Smooth muscle cell (in vitro differentiated cells): ENCODE measurements at regions not wholly inside any gene's neighbourhood (a gene's known extent, or its start where the extent isn't known, plus 50 kb on each side); places are given as distances from the start of the nearest gene placed in this dataset.

Experiments
- DNase-seq: peaks from one replicate; lab custom pipeline; 2025; ENCODE audit not compliant: unreplicated experiment; lab: John Stamatoyannopoulos, UW
- H2AFZ ChIP-seq: fragments of 200-600 bp; sonication (generic); 2 replicates; pipeline ENCODE4 v1.6.0; 2016; ENCODE audit warnings: antibody characterized with exemption, low read depth, mild to moderate bottlenecking
- H3F3A ChIP-seq: fragments of 200-600 bp; sonication (generic); 2 replicates; pipeline ENCODE4 v1.6.0; 2017; ENCODE audit warnings: antibody characterized with exemption, low read depth
- H3K27ac ChIP-seq: fragments of 200-600 bp; sonication (generic); 2 replicates; pipeline ENCODE4 v1.5.1; 2016; ENCODE audit warnings: low read depth, mild to moderate bottlenecking
- H3K27me3 ChIP-seq: fragments of 200-600 bp; sonication (generic); 2 replicates; pipeline ENCODE4 v1.6.1; 2016; ENCODE audit warnings: low read depth, mild to moderate bottlenecking
- H3K36me3 ChIP-seq: fragments of 200-600 bp; sonication (generic); 2 replicates; pipeline ENCODE4 v1.5.1; 2016; ENCODE audit warnings: low read depth
- H3K4me1 ChIP-seq: fragments of 200-600 bp; sonication (generic); 2 replicates; pipeline ENCODE4 v1.5.1; 2016; ENCODE audit warnings: low read depth
- H3K4me2 ChIP-seq: fragments of 200-600 bp; sonication (generic); 2 replicates; pipeline ENCODE4 v1.6.0; 2016; ENCODE audit warnings: mild to moderate bottlenecking
- H3K4me3 ChIP-seq: fragments of 200-600 bp; sonication (generic); 2 replicates; pipeline ENCODE4 v1.5.1; 2016; ENCODE audit warnings: mild to moderate bottlenecking
- H3K79me2 ChIP-seq: fragments of 200-600 bp; sonication (generic); 2 replicates; pipeline ENCODE4 v1.6.0; 2016; ENCODE audit warnings: low read depth, mild to moderate bottlenecking
- H3K9ac ChIP-seq: fragments of 200-600 bp; sonication (generic); 2 replicates; pipeline ENCODE4 v1.6.0; 2016; ENCODE audit warnings: low read depth
- H3K9me3 ChIP-seq: fragments of 200-600 bp; sonication (generic); replicated peaks from 2 replicates; pipeline ENCODE4 v1.5.1; 2016; ENCODE audit warnings: low read depth
- H4K20me1 ChIP-seq: fragments of 200-600 bp; sonication (generic); 2 replicates; pipeline ENCODE4 v1.6.0; 2016; ENCODE audit warnings: low read depth
- WGBS: methylation state at CpG from one replicate; pipeline ENCODE4 v1.1.7; 2016; ENCODE audit warnings: low lambda C conversion rate; 5-methylcytosine and 5-hydroxymethylcytosine counted together
- TF ChIP-seq, protein P1 (sequence below): fragments of 200-600 bp; sonication (generic); IDR thresholded peaks from 2 replicates; pipeline ENCODE4 v1.5.1; 2017; ENCODE audit warnings: borderline replicate concordance, mild to moderate bottlenecking, antibody characterized with exemption; ENCODE audit not compliant: insufficient read depth, poor library complexity, severe bottlenecking

DNA sequence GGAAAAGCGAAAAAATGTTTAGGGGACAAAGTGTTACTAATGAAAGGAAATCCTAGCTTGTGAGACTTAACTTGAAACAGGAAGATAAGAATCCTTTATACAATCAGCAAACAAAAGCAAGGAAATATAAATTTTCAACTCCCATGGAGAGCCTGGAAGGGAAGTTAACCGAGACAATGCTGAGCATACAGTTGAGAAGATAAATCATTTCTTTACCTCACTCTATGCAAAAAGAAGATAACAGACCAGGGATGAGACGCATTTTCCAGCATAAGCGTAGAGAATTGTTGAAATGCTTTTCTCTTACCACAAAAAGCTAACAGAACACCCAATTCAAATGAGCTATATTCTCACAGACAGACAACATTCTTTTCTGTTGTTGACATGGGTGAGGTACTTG, 309.6 kb downstream of the CWC27 start:
- peaks cover 18% of the 10 kb centered on the region for H3K4me1 ChIP-seq
- H2AFZ ChIP-seq = peak overlapping the region; percentile 63
- WGBS = 19% methylated on average over 4 of the region's 4 CpGs
- H3K27me3 ChIP-seq = no peaks in the 10 kb centered on the region
- no peaks in the 10 kb centered on the region for H4K20me1 ChIP-seq
- H3K79me2 ChIP-seq = no peaks in the 10 kb centered on the region
- TF ChIP-seq, protein P1, sequence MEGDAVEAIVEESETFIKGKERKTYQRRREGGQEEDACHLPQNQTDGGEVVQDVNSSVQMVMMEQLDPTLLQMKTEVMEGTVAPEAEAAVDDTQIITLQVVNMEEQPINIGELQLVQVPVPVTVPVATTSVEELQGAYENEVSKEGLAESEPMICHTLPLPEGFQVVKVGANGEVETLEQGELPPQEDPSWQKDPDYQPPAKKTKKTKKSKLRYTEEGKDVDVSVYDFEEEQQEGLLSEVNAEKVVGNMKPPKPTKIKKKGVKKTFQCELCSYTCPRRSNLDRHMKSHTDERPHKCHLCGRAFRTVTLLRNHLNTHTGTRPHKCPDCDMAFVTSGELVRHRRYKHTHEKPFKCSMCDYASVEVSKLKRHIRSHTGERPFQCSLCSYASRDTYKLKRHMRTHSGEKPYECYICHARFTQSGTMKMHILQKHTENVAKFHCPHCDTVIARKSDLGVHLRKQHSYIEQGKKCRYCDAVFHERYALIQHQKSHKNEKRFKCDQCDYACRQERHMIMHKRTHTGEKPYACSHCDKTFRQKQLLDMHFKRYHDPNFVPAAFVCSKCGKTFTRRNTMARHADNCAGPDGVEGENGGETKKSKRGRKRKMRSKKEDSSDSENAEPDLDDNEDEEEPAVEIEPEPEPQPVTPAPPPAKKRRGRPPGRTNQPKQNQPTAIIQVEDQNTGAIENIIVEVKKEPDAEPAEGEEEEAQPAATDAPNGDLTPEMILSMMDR = no peak
- peak overlapping the region; percentile 59 for H3K9ac ChIP-seq
- H3K27ac ChIP-seq = peak overlapping the region; percentile 90
- peak overlapping the region; percentile 48 for H3K4me2 ChIP-seq
- no peak for DNase-seq
- H3F3A ChIP-seq = peaks cover 20% of the 10 kb centered on the region
- H3K36me3 ChIP-seq = no peaks in the 10 kb centered on the region
- H3K9me3 ChIP-seq = no peaks in the 10 kb centered on the region
- no peak overlapping the region for H3K4me3 ChIP-seq

DNA sequence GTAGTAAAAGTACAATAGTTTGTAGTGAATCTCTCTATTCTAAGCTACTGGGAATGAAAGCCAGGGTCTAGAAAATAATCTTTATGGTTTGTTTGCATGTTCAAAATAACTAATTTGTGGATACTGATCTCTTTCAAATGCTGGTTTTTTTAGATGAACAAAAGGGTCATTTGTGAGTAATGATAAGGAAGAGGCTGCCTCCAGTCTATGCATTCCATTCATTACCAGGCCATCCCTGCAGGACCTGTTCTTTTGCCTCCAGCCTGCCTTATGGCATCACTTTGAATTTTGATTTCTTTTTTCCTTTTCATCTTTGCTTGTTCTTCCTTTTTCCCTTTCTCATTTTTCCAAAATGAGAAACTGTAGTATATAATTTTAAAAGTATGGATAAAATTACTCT, 312.3 kb downstream of the CWC27 start:
- Histone ChIP-seq H3K9me3 (no peaks in the 10 kb centered on the region), H3K36me3 (no peaks in the 10 kb centered on the region), H3K4me3 (no peak overlapping the region), H3K9ac (no peak overlapping the region), H4K20me1 (no peaks in the 10 kb centered on the region), H3K4me1 (peaks cover 17% of the 10 kb centered on the region), H3K79me2 (no peaks in the 10 kb centered on the region), H3F3A (no peaks in the 10 kb centered on the region), H3K4me2 (peak overlapping the region; percentile 3), H3K27ac (peak overlapping the region; percentile 90), H2AFZ (no peak overlapping the region), H3K27me3 (no peaks in the 10 kb centered on the region)
- no peak for DNase-seq
- TF ChIP-seq, protein P1 = no peak

DNA sequence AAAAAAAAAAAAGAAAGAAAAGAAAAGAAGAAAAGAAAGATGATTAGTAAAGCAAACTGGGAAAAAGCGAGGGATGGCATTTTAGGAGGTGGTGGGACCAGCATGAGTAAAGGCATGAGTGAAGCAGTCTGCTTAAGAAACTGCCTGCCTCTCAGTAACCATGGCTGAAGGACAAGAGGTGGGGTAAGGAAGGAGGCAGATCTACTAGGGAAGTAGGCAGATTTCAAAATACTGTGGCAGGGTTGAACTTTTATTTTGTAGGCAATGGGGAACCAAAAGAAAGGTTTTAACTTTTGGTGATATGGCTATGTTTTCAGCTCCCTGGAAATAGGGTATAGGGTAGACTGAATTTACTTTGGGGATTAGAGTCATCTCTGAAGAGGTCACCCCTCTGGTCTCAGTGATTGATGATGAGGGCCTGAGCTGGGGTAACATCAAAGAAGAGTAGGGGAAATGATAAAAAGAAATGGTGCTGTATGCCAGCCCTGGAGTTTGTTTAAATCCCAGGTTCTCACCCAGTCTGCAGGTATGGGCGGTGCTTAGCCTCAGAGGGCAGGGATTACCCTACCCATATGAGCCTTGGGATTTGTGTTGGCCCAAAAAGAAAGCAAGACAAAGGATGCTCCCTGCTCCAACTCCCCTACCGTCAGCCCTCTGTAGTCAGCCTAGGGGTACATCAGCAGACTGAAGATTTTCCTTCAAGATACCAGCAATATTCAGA, 316.2 kb downstream of the CWC27 start:
- Histone ChIP-seq H3K4me3 (no peak overlapping the region), H4K20me1 (no peaks in the 10 kb centered on the region), H3K9me3 (no peaks in the 10 kb centered on the region), H3K9ac (no peak overlapping the region), H3F3A (no peaks in the 10 kb centered on the region), H2AFZ (no peak overlapping the region), H3K27me3 (no peaks in the 10 kb centered on the region), H3K4me1 (peaks cover 3% of the 10 kb centered on the region), H3K4me2 (no peak overlapping the region), H3K36me3 (no peaks in the 10 kb centered on the region), H3K27ac (peak overlapping the region; percentile 76), H3K79me2 (no peaks in the 10 kb centered on the region)
- TF ChIP-seq, protein P1 = no peak
- WGBS = 90% methylated on average over 3 of the region's 3 CpGs
- DNase-seq = no peak

DNA sequence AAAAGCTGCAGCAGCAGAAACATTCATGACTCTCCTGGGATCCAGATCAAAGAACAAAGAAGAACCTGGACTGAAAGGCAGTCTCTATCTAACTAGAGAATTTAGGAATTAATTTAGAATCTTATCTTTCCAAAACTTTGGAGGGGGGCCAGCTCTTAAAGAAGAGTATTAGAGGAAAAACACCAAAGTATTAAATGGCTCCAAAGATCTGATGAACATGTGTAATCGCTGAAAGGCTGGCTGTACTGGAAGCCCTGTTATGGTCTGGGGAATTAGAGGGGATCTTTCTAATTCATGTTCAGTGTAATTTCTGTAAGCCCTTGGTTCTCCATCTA, 316.8 kb downstream of the CWC27 start:
- no peak overlapping the region for H2AFZ ChIP-seq
- H3K79me2 ChIP-seq = no peaks in the 10 kb centered on the region
- no peaks in the 10 kb centered on the region for H3K36me3 ChIP-seq
- peaks cover 3% of the 10 kb centered on the region for H3K4me1 ChIP-seq
- no peak for DNase-seq
- H3K4me2 ChIP-seq = no peak overlapping the region
- H3K9ac ChIP-seq = no peak overlapping the region
- no peaks in the 10 kb centered on the region for H3K9me3 ChIP-seq
- H3K27me3 ChIP-seq = no peaks in the 10 kb centered on the region
- no peak overlapping the region for H3K4me3 ChIP-seq
- H3K27ac ChIP-seq = peak overlapping the region; percentile 76
- H4K20me1 ChIP-seq = no peaks in the 10 kb centered on the region
- H3F3A ChIP-seq = no peaks in the 10 kb centered on the region
- WGBS = 89% methylated on average over 1 of the region's 1 CpG
- TF ChIP-seq, protein P1 = no peak
